GM19468 (cell line): ENCODE measurements at regions not wholly inside any gene's neighbourhood (a gene's known extent, or its start where the extent isn't known, plus 50 kb on each side); places are given as distances from the start of the nearest gene placed in this dataset.
"Not testable (repeated sequence)": the region's sequence is repeated elsewhere in the genome, so short reads cannot be mapped to it uniquely, and the experiment has no call there.

Experiments used
- ATAC-seq: cut with Tn5 transposase; IDR thresholded peaks from one replicate; pipeline ENCODE4 v1.9.1; 2021; ENCODE audit warnings: mild to moderate bottlenecking, moderate library complexity, moderate number of reproducible peaks; ENCODE audit not compliant: unreplicated experiment; ENCODE audit errors: extremely low read depth

- ATAC-seq: no peak
Measured at GRCh38 chr9:73327149-73327548, 175.5 kb downstream of the ANXA1 start.

DNA sequence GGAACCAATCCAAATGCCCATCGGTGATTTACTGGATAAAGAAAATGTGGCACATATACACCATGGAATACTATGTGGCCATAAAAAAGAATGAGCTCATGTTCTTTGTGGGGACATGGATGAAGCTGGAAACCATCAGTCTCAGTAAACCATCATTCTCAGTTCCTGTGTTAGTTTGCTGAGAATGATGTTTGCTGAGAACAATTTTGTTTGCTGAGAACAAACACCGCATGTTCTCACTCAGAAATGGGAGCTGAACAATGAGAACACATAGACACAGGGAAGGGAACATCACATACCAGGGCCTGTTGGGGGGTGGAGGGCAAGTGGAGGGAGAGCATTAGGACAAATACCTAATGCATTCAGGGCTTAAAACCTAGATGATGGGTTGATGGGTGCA is 185.5 kb downstream of the ANXA1 start:
- not testable (repeated sequence) for ATAC-seq

DNA sequence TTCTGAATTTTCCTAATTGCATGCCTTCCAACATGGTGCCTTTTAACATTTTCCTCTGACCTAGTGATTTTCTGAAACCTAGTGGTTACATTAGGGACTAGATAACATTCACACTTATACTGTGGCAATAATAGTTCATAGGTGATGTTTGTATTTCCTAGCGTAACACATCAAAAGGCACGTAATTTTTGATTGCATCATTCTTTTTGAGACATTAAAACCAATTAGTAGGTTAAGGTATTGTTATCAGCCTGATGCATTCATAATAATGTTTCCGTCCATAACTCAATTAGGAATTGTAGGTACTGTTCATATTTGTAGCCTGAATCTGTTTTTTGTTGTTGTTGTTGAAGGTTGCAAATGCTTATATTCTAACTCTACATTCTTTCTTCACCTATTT is 192.4 kb downstream of the ANXA1 start:
- no peak for ATAC-seq

DNA sequence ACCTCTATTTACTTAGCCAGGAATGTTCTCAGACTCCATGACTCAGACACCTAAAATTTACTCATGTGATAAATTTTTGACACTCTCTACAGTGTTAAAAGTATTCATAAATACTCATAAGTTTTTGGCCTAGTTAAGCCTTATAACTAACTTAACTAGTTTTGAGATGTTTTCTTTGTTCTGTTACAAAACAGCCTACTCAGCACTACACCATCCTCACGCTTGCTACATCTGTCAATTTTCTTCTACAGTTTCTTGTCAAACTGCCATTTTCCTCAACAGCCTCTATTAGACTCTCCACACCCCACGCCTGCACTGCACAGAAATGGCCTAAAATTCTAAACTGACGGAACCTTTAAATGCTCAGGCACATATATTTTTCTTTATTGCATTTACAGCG is 195.5 kb downstream of the ANXA1 start:
- no peak for ATAC-seq

DNA sequence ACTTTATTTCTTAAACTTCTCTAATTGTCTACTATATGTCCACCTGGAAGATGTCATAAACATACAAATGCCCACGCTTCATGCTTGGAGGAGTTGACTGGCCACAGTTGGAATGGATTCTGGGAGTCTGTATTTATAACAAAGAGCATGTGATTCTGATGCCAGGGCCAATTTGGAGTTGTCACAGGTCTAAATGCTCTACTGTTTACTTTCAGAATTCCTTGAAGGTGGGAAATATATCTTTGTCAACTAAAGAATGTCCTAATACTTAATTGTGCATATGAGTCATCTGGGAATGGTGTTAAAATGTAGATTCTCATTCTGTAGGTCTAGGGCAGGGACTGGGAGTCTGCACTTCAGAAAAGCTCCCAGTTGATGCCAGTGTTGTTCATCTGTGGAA is 196.1 kb downstream of the ANXA1 start:
- ATAC-seq: no peak

- ATAC-seq: no peak
Measured at GRCh38 chr9:73348471-73348870, 196.8 kb downstream of the ANXA1 start.

DNA sequence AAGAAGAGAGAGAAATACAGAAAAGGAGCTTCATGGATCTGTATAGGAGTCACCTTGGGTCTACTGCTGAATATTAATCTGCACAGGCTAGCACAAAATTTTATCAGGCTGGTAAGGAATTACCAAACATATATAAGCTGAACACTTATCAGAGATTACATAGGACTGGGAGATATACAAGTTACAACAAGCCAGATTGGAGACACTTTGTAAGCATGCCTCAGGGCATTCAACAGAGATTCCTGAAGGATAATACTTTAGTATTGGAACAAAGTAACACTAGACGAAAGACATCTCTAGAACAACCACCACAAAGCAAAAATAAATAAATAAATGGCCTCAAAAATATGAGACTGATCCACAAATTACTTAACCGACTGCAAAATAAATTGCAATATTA is 197.8 kb downstream of the ANXA1 start:
- ATAC-seq: no peak

DNA sequence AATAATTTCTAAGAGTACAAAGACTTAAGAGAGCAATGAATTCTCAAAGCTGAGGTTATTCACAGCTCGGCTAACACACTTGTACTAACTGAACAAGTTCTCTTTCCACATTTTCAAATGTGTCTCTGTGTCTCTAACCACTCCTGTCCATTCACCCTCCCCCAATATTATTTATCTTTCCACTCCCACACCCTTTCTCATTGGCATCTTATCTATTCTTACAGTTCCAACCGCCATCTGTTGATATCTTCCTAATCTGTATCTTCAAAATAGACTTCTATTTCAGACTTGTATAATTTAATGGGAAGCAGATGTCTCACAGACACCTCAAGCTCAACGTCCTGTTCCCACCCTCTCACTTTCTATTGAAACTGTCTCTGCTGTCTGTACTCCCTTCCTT is 205.9 kb downstream of the ANXA1 start:
- no peak for ATAC-seq

- ATAC-seq: no peak
Measured at GRCh38 chr9:73370053-73370452, 218.4 kb downstream of the ANXA1 start.

- ATAC-seq: no peak
Measured at GRCh38 chr9:73371801-73372200, 220.1 kb downstream of the ANXA1 start.

DNA sequence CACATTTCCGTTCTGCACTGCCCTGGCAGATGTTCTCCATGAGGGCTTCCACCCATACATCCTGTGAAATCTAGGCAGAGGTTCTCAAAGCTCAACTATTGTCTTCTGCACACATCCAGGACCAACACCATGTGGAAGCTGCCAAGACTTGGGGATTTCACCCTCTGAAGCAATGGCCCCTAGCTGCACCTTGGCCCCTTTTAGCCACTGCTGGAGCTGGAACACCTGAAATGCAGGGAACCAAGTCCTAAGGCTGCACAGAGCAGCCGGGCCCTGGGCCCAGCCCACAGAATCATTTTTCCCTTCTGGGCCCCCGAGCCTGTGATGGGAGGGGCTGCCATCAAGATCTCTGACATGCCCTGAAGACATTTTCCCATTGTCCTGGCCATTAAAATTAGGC is 228.7 kb downstream of the ANXA1 start:
- ATAC-seq: no peak

DNA sequence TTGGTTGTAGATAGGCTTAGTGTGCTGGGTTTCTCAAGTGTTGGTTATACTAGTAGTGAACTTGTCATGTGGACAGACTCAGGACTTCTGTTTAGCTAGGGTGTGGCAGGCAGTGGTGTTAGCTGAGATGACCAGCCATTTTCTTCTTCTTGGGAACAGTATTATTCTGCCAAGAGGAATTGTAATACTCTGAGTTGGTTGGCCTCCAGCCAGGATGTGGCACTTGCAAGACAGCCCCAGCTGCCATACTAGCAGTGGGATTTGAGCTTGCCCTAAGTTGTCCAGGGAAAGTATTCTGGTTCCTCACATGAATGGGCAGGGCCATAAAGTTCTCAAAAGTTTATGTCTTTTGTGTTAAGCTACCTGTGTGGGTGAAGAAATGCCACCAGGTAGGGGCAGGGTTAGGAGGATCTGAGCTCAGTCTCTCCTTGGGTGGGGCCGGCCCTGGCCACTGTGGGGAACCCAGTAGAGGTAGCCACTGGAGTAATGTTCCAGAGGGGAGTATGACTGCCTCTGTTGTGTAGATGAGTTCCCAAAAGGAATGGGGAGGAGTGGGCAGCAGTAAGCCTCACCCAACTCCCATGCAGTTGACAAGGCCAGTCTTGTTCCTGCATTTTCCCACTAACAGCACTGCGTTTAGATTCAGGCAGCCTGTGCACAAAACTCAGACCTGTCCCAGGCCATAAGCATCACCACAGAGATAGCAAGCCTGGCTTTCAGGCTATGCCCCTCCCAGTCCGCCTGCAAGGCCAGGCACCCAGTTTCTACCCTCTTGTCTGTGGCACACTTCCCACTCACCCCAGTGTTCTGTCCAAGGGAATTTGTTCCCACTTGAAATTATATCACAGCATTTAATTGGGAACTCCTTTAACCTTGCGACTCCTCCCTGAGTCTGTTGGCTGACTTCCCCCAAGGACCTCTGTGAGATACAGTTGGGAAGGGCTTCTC is 250.7 kb downstream of the ANXA1 start:
- no peak for ATAC-seq

- ATAC-seq: no peak
Measured at GRCh38 chr9:73411494-73411893, 259.8 kb downstream of the ANXA1 start.

GRCh38 chr9:73412874-73413273 is 261.2 kb downstream of the ANXA1 start:
- ATAC-seq: no peak

DNA sequence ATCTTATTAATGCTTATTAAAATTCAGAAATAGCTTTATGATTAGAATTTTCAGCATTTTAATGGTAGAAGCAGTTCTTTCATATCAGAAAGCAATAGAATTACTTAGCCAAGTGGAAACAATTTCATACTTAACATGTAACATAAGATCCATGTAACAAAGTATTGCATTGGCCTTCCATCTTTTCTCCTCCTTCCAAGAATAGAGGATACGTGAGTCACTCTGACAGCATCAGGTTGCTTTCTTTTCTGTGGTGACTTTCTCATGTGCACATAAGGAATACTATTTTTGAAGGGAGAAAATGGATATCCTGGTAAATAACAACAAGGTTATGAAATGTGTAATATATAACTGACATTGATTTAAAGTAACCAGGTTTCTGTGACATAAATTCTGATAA is 272.2 kb downstream of the ANXA1 start:
- ATAC-seq: no peak

GRCh38 chr9:73426269-73426668 is 274.6 kb downstream of the ANXA1 start:
- ATAC-seq: no peak

GRCh38 chr9:73434826-73435225 is 283.2 kb downstream of the ANXA1 start:
- ATAC-seq: no peak

- no peak for ATAC-seq
Measured at GRCh38 chr9:73437758-73438157, 286.1 kb downstream of the ANXA1 start.

GRCh38 chr9:73439839-73440238 is 288.2 kb downstream of the ANXA1 start:
- not testable (repeated sequence) for ATAC-seq

DNA sequence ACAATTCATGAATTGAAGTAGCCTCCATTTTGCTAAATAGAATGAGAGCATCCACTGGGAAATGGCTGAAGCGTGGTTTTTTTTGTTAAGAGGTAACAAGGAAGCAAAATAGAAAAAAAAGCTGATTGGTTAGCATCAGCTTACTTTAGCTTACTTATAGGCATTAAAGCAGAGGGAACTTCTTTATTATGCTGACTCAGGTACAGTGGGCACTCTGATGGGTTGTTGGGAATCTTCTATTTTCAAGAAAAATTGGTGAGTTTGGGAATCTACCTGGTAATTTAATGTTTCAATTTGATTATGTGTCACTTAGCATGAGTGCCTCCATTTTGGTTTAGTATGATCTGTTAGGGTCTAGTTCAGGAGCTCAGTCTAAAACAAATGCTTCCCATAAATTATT is 289.6 kb downstream of the ANXA1 start:
- ATAC-seq: no peak

DNA sequence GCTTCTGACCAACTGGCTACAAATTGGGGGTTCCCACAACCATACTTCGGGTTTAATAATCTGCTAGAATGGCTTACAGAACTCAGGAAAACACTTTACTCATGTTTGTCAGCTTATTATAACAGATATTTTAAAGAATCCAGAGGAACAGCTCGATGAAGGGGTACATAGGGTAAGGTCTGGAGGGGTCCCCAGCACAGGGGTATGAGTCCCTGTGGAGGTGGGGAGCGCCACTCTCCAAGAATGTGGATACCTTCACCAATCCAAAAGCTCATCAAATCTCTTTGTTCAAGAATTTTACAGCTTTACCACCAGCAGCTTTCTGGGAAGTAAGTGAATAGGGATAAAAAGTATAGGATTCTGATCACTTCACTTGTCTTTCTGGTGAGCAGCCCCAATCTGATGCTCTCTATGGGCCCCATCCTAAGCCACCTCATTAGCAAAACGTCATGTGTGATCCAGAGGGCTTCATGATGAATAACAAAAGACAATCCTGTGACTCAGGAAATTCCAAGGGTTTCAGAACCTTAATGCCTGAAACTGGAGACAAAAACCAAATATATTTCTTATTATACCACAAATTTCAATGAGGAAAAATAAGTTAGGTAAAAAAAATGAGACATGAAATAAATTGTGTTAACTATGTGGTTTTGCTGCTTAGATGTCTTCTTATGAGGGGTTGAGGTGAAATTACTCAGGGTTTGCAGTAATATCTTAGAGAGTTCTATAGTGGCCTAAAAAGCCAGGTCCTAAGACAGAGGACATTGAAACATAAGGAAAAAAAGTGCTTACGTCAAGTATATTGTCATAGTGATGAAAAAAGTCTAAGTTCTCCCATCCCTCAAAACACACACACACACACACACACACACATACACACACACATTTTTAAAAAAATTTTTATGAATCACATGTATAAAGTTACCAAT is 290.5 kb downstream of the ANXA1 start:
- no peak for ATAC-seq
